ENCODE measurements at regions not wholly inside any gene's neighbourhood (a gene's known extent, or its start where the extent isn't known, plus 50 kb on each side); places are given as distances from the start of the nearest gene placed in this dataset.

DNA sequence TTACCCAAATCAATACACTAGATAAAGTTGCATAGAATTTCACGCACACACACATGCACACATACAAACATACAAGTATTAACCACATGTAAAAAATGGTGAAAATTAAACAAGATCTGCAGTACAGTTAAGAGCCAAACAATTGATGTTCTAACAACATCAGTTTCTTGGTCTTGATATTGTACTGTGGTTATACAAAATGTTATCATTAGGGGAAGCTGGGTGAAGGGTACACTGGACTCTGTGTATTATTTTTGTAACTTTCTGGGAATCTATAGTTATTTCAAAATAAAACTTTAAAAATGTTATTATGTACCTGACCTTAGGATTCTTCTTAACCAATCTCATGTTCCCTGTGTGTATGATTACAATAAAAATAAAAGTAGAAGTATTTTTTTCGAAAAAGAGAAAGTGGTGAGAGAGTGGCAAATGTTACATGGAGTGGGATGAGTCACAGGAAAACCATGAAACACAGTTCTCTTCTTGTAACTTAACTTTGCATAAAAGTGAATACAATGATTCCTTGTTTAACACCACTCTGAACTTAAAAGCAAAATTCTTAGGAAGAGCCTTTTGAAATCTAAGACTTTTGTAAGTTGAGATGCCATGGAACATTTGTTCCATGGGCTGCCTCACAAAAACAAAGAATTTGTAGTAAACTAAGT lies 101.6 kb upstream of the RUNX1 start:
- TF ChIP-seq, protein P1, sequence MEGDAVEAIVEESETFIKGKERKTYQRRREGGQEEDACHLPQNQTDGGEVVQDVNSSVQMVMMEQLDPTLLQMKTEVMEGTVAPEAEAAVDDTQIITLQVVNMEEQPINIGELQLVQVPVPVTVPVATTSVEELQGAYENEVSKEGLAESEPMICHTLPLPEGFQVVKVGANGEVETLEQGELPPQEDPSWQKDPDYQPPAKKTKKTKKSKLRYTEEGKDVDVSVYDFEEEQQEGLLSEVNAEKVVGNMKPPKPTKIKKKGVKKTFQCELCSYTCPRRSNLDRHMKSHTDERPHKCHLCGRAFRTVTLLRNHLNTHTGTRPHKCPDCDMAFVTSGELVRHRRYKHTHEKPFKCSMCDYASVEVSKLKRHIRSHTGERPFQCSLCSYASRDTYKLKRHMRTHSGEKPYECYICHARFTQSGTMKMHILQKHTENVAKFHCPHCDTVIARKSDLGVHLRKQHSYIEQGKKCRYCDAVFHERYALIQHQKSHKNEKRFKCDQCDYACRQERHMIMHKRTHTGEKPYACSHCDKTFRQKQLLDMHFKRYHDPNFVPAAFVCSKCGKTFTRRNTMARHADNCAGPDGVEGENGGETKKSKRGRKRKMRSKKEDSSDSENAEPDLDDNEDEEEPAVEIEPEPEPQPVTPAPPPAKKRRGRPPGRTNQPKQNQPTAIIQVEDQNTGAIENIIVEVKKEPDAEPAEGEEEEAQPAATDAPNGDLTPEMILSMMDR (IDR thresholded peaks at IDR 0.05 in 8 of 11, conservative IDR thresholded peaks at IDR 0.05 in 3 of 11) = no peak
- no peak for TF ChIP-seq POLR2A (IDR thresholded peaks at IDR 0.05)

Measured in spleen (tissue), 7 donors.